NCI-H524 treated with DMSO at 0.1 percent for 48 hours (cell line): ENCODE measurements at regions not wholly inside any gene's neighbourhood (a gene's known extent, or its start where the extent isn't known, plus 50 kb on each side); places are given as distances from the start of the nearest gene placed in this dataset.
A peak's percentile ranks its signal among the peaks of the same experiment; 100 is the strongest.
"Not testable (repeated sequence)": the region's sequence is repeated elsewhere in the genome, so short reads cannot be mapped to it uniquely, and the experiment has no call there.

Experiments
- DNase-seq: peaks from one replicate; lab custom pipeline; 2025; lab: John Stamatoyannopoulos, UW

DNA sequence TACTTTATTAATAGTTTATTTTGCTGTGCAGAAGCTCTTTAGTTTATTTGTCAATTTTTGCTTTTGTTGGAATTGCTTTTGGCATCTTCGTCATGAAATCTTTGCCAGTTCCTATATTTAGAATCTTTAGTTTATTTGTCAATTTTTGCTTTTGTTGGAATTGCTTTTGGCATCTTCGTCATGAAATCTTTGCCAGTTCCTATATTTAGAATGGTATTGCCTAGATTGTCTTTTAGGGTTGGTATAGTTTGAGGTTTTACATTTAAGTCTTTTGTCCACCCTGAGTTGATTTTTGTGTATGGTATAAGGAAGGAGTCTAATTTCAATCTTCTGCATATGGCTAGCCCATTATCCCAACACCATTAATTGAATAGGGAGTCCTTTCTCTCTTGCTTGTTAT is 93.9 kb upstream of the TCF21 start:
- DNase-seq = not testable (repeated sequence)

GRCh38 chr6:133796235-133796634 is 92.7 kb upstream of the TCF21 start:
- DNase-seq = no peak

GRCh38 chr6:133799043-133799442 is 89.9 kb upstream of the TCF21 start:
- DNase-seq = no peak

DNA sequence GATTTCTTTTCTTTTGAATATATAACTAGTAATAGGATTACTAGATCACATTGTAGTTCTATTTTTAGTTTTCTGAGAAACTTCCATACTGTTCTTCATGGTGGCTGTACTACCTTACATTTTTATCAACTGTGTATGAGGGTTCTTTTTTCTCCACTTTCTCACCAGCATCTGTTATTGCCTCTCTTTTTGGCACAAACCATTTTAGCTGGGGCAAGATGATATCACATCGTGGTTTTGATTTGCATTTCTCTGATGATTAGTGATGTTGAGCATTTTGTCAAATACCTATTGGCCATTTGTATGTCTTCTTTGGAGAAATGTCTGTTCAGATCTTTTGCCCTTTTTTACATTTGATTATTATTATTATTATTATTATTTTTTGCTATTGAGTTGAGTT is 86.1 kb upstream of the TCF21 start:
- DNase-seq = no peak

- no peak for DNase-seq
These were observed 84.6 kb upstream of the TCF21 start for GRCh38 chr6:133804265-133804664.

- no peak for DNase-seq
These were observed 83.0 kb upstream of the TCF21 start for GRCh38 chr6:133805876-133806275.

DNA sequence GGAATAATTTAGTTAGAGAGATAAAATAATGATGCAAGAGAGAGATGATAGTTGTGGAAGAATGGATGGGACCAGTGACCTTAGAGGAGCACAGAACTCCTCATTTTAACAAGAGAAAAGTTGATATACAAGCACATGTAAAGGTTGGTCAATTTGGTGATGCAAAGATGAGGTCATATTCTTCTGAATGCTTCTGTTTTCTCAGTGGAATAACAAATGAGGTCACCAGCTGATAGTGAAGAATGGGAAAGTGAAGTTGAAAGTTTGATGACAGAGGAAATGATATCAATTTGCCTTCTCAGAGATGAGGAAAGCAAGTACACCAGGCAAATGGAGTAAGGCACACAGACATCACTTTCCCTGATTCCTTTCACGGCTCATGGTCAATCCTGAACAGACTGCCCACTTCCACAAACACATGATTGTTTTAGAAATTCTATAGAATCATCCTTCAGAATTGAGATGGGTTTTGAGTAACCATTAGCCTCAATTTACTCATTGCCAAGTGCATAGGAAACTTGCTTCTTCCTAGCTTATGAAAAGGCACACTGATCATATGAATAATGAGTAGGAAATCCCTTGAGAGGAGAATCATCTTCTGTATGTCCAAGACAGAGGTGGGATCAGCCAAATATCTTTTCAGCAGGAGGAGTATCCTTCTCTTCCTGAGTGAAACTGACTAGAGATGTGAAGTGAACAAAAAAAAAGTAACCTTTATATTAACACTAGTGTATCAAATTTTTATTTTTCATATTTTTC is 82.4 kb upstream of the TCF21 start:
- no peak for DNase-seq

GRCh38 chr6:133807501-133807900 is 81.4 kb upstream of the TCF21 start:
- DNase-seq = no peak

DNA sequence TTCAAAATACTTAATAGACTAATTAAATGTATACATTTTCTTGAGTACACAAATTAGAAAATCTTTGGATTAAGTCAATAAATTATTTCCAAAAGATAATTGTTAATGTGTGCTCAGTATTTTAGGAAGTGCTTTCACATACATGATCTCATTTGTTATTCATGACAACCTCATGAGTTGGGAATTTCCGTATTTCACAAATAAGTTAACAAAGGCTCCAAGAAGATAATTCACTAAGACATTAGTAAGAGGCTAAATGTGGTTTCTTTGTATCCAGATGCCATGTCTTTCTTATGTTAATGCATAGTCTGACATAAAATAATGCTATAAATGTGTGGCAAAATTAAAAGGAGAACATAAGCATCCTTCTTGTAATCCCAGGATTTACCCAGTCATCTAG is 79.5 kb upstream of the TCF21 start:
- no peak for DNase-seq

- DNase-seq = no peak
These were observed 77.4 kb upstream of the TCF21 start for GRCh38 chr6:133811557-133811956.

DNA sequence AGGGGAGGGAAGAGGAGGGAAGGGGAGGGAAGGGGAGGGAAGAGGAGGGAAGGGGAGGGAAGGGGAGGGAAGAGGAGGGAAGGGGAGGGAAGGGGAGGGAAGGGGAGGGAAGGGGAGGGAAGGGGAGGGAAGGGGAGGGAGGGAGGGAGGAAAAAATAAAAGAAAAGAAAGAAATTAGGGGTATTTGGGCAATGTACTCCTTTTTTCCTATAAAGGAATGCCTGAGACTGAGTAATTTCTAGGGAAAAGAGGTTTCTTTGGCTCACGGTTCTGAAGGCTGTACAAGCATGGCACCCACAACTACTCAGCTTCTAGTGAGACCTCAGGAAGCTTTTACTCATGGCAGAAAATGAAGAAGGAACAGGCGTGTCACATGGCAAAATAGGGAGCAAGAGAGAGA is 76.5 kb upstream of the TCF21 start:
- DNase-seq = not testable (repeated sequence)

- DNase-seq = no peak
These were observed 74.7 kb upstream of the TCF21 start for GRCh38 chr6:133814238-133814637.

GRCh38 chr6:133814797-133815196 is 74.1 kb upstream of the TCF21 start:
- no peak for DNase-seq

DNA sequence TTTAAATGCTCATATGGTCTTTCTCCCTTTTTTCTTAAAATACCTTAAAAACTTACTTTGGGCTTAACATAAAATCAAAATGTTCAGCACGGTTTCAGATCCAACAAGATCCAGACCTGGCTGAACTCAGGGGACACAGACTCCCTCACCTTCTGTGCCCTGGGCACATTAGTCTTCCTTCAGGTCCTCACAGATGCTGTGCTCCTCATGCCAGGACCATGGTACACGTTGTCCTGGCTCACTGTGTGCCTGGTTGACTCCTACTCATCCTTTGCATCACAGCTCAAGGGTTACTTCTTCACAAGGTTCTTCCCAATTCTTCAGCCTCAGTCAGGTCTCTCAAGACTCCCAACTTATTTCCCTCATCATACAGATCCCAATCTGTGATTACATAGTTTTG is 73.6 kb upstream of the TCF21 start:
- DNase-seq = no peak

- no peak for DNase-seq
These were observed 72.7 kb upstream of the TCF21 start for GRCh38 chr6:133816171-133816570.

DNA sequence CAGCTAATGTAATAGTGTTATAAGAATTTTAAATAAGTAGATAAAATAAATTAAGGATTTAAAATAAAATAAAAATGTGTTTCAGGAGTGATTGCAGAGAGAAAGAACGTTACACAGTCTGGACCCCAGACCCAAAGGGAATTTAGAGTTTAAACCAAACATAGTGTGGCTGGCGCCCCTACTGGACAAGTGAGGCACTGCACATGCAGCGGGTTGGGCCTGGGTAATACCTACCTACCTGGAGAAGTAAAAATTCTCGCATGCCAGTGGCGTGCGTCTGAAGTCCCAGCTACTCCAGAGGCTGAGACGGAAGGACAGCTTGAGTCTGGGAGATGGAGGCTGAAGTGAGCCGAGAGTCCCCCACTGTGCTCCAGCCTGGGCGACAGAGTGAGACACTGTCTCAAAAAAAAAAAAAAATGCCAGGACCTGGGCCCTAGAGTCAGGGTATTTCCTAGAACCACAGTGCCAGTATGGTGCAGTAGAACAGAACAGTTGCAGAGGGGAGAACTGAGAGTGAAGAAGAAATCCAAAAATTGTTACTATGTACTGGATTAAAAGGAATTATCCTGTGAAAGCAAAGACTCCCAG is 71.4 kb upstream of the TCF21 start:
- DNase-seq = no peak

- DNase-seq = no peak
These were observed 70.6 kb upstream of the TCF21 start for GRCh38 chr6:133818320-133818719.

DNA sequence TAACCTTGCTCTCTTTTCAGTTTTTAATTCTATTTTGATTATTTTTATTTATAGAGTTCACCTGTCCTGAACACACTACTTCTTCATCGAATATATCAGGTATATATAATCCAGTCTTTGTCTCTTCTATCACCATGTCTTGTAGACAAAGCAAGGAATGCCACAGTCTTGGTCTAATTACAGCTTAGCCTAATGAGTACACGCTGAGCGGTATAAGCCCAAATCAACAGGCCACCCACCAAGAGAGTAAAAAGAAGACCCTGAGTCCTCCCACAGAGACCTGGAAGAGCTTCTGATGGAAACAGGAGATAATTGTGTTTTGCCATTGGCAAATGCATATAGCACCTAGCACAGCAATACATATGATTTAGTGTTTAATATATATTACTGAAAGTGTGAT is 68.7 kb upstream of the TCF21 start:
- no peak for DNase-seq

- DNase-seq = no peak
These were observed 61.1 kb upstream of the TCF21 start for GRCh38 chr6:133827766-133828165.

DNA sequence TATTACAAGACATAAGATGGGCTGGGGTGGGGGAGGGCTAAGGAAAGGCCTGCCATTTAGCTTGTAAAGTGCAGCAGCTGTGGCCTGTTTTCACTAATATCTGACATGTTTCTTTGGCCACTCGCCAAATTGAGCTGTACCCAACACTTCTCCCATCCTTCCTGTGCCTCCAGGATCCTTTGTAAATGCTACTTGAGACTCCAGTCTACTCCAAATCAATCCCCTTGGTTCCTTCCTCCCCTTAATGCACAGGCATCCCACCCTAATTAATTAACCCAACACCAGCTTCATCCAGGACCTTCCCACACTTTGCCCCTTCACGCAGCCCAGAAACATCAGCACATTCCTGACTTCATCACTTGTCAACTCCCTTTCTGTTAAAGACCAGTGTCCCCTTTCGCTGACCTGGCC is 55.0 kb upstream of the TCF21 start:
- peak; percentile 86 for DNase-seq

GRCh38 chr6:133834472-133835170 is 54.3 kb upstream of the TCF21 start:
- DNase-seq = no peak

- no peak for DNase-seq
These were observed 53.0 kb upstream of the TCF21 start for GRCh38 chr6:133835901-133836300.

DNA sequence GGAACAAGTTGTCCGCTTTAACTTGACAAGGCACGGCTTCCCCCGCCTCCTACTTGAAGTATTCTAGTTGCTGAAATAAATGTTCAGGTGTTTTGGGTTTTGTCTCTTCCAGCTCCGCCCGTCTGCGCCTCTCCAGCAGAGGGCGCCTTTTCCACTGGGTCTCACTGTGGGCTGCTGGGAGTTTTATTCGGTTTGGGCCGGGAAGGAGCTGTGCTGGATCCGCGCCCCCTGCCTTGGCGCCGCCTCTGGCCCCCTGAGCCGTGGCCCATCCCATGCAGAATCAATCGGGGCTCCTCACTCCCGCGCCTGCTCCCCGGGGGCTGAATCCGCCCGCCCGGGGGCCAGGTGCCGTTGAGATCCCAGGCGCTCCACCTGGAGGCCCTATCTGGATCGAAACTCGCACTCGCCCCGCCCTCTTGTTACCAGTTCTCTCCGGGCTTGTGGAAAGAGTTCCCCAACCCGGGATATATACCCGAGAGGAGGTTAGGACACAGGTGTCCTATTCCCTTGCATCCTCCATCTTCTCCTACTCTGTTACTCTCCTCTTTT is 51.0 kb upstream of the TCF21 start:
- DNase-seq = peak; percentile 60
